ENCODE measurements at regions not wholly inside any gene's neighbourhood (a gene's known extent, or its start where the extent isn't known, plus 50 kb on each side); places are given as distances from the start of the nearest gene placed in this dataset.

DNA sequence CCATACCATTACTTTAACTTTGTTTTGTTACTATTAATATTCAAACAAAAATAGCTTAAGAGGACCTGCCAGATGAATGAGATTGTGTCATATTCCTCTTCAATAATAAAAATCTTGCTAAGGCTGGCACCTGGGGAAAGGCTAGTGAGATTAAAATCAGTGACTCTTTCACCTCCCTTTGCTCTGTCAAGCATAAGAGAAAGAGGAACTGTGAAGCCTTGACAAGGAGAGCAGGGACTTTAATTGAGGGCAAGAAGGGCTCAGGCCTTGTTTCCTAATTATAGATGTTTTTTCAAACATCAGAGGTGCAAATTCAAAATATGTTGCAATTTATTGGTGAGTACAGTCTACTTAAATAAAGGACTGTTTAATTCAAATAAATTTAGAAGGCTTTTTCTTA lies 91.7 kb downstream of the SPATA31D1 start:
- H3K4me3 ChIP-seq: no peak overlapping the region
- no peaks in the 10 kb centered on the region for H3K36me3 ChIP-seq (ENCODE audit: low read depth)
- TF ChIP-seq, protein P1, sequence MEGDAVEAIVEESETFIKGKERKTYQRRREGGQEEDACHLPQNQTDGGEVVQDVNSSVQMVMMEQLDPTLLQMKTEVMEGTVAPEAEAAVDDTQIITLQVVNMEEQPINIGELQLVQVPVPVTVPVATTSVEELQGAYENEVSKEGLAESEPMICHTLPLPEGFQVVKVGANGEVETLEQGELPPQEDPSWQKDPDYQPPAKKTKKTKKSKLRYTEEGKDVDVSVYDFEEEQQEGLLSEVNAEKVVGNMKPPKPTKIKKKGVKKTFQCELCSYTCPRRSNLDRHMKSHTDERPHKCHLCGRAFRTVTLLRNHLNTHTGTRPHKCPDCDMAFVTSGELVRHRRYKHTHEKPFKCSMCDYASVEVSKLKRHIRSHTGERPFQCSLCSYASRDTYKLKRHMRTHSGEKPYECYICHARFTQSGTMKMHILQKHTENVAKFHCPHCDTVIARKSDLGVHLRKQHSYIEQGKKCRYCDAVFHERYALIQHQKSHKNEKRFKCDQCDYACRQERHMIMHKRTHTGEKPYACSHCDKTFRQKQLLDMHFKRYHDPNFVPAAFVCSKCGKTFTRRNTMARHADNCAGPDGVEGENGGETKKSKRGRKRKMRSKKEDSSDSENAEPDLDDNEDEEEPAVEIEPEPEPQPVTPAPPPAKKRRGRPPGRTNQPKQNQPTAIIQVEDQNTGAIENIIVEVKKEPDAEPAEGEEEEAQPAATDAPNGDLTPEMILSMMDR (IDR thresholded peaks at IDR 0.05): no peak
- no peaks in the 10 kb centered on the region for H3K4me1 ChIP-seq (ENCODE audit: low read depth)
- no peaks in the 10 kb centered on the region for H3K9me3 ChIP-seq
- DNase-seq: no peak
- ATAC-seq: no peak
- intact Hi-C loops (cut with DNase I, micrococcal nuclease): no loop called here

DNA sequence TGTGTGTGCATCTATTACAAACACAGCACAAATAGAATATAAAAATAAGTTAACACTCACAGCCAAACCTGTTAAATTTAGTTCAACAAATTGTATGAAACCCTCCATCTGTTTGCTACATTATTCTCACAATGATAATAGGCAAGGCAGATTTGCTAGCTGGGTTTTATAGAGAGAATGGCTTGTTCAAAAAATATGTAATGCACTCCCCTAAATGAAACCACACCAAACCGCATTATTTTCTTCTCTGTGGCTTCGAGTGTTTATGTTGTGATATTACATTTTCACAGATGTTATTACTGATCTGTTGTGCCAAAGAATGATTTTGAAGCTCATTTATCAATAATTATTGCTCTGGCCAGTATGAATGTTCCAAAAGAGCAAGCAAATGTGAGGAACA lies 92.9 kb downstream of the SPATA31D1 start:
- TF ChIP-seq, protein P1 (IDR thresholded peaks at IDR 0.05): no peak
- Histone ChIP-seq H3K9me3 (no peaks in the 10 kb centered on the region), H3K36me3 (ENCODE audit: low read depth) (no peaks in the 10 kb centered on the region), H3K4me1 (ENCODE audit: low read depth) (no peaks in the 10 kb centered on the region), H3K4me3 (no peak overlapping the region)
- intact Hi-C loops (cut with DNase I, micrococcal nuclease): no loop called here
- ATAC-seq: no peak
- no peak for DNase-seq

DNA sequence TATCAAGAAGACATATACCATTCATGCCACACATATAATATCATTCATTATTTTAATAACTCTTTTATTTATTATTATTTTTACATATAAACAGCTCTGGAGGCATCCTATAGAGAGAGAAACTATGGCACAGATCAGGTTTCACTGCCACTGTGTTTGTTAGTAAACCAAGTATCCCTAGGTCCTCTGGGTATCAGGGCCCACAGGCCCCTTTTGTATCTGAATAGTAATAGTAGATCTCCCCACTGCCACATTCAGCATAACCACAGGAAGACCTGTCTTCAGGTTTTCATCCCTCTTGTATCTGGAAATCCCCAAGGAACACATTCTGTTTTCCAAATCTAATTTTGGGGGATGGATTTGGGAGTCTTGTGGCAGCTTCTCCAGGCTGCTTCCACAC lies 94.0 kb downstream of the SPATA31D1 start:
- H3K4me3 ChIP-seq: no peak overlapping the region
- no peaks in the 10 kb centered on the region for H3K9me3 ChIP-seq
- TF ChIP-seq, protein P1 (IDR thresholded peaks at IDR 0.05): no peak
- intact Hi-C loops (cut with DNase I, micrococcal nuclease): no loop called here
- no peaks in the 10 kb centered on the region for H3K4me1 ChIP-seq (ENCODE audit: low read depth)
- ATAC-seq (no peak), DNase-seq (no peak)
- no peaks in the 10 kb centered on the region for H3K36me3 ChIP-seq (ENCODE audit: low read depth)

DNA sequence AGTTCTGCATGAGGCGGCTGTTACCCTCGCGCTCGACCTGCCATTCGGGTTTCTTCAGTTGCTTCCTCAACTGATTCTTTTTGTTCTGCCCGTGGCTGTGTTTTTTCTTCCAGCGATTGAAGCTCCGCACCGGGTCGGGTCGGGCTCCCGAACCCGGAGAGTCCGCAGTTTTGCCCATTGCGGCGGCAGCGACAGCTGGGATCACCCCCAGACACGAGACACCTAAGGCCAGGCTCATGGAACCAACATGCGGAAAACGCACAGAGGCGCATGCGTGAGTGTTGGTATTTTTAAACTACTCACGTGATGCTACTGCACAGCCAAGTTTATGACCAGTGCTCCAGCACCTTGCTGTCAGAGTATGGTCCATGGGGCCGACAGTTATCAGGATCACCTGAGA lies 100.0 kb downstream of the SPATA31D1 start:
- Histone ChIP-seq H3K36me3 (ENCODE audit: low read depth) (no peaks in the 10 kb centered on the region), H3K4me1 (ENCODE audit: low read depth) (no peaks in the 10 kb centered on the region), H3K9me3 (no peaks in the 10 kb centered on the region), H3K4me3 (no peak overlapping the region)
- intact Hi-C loops (cut with DNase I, micrococcal nuclease): no loop called here
- no peak for DNase-seq
- TF ChIP-seq, protein P1 (IDR thresholded peaks at IDR 0.05): no peak
- no peak for ATAC-seq

DNA sequence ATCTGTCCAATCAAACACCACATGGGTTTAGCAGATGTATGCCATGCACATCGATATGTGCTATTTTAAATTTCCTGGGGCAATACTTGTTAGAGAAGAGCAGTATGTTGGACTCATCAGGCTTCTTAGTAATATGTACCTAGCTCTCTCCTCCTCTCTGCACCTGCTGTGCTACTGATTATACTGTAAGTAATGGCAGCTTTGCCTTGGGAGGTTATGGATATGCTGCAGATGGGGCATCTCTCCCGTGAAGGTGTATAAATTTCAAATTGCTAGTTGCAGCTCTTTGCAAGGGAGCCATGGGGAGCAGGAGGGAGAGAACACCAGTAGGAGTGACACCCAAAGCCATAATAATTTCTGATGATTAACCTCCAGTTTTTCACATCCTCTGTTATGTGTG lies 101.5 kb downstream of the SPATA31D1 start:
- Histone ChIP-seq H3K4me3 (no peak overlapping the region), H3K9me3 (no peaks in the 10 kb centered on the region), H3K36me3 (ENCODE audit: low read depth) (no peaks in the 10 kb centered on the region), H3K4me1 (ENCODE audit: low read depth) (no peaks in the 10 kb centered on the region)
- DNase-seq (no peak), ATAC-seq (no peak)
- TF ChIP-seq, protein P1 (IDR thresholded peaks at IDR 0.05): no peak
- intact Hi-C loops (cut with DNase I, micrococcal nuclease): no loop called here

DNA sequence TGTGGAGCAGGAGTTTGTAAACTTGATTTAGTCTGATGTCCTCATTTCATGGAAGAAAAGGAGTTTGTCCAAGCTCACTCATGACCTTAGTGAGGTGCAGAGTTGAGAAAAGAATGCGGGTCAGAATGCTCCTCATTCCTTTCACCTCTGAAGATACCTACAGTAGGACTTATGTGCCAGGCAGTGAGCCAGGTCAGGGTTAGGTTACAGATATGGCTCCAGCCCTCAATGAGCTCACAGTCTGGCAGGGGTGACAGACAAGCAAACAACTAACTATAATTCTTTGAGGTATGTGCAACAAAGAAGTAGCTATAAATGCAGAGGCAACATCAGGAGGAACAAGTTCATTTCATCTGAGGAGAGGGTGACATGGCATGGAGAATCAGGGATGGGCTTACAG lies 102.5 kb downstream of the SPATA31D1 start:
- Histone ChIP-seq H3K9me3 (no peaks in the 10 kb centered on the region), H3K4me3 (no peak overlapping the region), H3K36me3 (ENCODE audit: low read depth) (no peaks in the 10 kb centered on the region), H3K4me1 (ENCODE audit: low read depth) (no peaks in the 10 kb centered on the region)
- no peak for ATAC-seq
- intact Hi-C loops (cut with DNase I, micrococcal nuclease): no loop called here
- TF ChIP-seq, protein P1 (IDR thresholded peaks at IDR 0.05): no peak
- DNase-seq: no peak
